Limb (tissue), 2 donors: ENCODE measurements at regions not wholly inside any gene's neighbourhood (a gene's known extent, or its start where the extent isn't known, plus 50 kb on each side); places are given as distances from the start of the nearest gene placed in this dataset.

Experiments
- DNase-seq, 2 donors: peaks; one replicate each; pipeline ENCODE4 v3.0.0-alpha.2; 2016; ENCODE audit errors: extremely low spot score in 2 of 2

DNA sequence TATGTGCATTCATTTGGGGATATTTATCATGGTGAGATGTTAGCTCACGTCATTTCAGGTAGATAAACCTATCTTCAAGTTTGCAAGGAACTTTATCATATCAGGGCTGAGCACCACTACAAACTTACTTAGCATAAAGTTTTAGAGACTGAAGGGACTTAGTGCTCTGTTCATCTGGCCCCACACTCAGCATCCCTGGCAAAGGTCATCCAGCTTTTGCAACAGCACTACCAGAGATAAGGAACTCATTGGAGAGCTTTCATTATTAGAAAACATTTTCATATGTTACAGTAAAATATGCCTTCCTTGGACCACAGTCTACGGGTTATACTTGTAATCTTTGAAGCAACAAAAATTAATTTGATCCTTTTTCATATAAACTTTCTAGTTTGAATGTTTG, 263.4 kb downstream of the POU4F1 start:
- no peak for DNase-seq

GRCh38 chr13:78334059-78334458, 269.3 kb downstream of the POU4F1 start:
- DNase-seq = no peak

- DNase-seq = no peak
These were observed 276.7 kb downstream of the POU4F1 start for GRCh38 chr13:78326633-78327032.

DNA sequence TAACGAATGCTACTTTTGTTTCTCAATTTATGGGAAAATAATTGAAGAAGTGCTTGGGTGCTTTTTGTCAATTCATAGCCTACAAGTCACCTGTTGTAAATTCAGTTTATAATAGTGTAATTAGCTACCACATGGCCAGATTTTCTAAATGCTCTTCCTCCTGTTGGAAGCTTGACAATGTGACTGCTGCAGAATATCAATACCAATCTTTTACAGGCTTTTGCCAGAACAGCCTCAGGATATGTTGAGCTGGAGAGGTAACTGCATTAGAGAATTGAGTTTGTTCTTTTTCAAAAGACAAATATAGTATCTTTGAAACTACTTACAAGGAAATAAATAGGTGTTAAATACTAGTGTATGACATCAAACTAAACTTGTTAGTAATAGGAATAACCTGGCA, 277.8 kb downstream of the POU4F1 start:
- no peak for DNase-seq

DNA sequence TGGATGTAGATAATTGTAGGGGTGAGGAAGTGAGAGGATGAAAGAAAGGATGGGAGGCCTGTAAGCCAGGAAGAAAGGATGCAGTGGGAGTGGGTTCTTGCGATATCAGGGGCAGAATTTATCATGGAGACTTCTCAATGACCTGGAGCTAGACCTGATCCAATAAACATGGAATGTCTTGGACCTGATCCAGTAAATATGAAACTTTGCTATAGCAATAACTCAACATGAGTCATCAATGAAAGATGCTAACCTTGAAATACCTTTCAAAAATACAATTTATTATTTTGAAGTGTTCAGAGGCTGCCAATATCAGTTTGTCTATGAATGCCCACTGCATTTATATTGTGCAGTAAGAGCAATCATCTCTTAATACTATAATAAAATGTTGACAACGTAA, 279.5 kb downstream of the POU4F1 start:
- no peak for DNase-seq

GRCh38 chr13:78323040-78323439, 280.3 kb downstream of the POU4F1 start:
- DNase-seq = no peak

GRCh38 chr13:78319101-78319627, 284.2 kb downstream of the POU4F1 start:
- no peak for DNase-seq

- DNase-seq = peak in 1 of 2 donors; percentile 30
These were observed 286.3 kb downstream of the POU4F1 start for GRCh38 chr13:78317030-78317429.

DNA sequence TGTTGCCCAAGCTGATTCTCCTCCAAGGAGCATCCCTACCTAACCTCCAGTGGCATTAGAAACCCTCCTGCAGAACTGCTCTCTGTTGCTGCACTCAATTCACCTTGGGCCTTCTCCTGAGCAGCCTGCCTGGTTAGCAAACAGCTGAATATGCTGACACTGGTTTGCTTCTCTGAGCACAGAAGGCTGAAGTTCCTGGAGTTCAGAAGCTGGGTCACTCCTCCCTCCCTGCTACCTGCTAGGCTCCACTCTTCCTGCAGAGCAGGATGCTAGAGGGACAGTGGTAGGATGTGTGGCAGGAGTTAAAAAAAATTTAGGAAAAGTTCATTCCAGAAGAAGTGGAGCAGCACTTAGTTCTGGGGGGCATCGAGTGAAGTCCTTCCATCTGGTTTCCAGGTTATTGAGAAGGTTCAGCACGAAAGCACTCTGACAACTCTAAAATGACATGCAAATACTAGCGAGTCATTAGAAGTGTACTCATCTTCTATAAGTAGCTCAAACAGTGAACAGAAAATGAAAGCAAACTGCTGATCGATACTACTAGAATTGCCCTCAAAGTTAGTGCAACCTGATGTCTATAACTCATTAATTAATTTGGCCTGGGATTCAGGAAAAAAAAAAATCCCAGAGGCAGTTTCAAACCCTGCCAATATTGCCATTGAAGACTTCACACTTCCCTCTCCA, 293.7 kb downstream of the POU4F1 start:
- no peak for DNase-seq

DNA sequence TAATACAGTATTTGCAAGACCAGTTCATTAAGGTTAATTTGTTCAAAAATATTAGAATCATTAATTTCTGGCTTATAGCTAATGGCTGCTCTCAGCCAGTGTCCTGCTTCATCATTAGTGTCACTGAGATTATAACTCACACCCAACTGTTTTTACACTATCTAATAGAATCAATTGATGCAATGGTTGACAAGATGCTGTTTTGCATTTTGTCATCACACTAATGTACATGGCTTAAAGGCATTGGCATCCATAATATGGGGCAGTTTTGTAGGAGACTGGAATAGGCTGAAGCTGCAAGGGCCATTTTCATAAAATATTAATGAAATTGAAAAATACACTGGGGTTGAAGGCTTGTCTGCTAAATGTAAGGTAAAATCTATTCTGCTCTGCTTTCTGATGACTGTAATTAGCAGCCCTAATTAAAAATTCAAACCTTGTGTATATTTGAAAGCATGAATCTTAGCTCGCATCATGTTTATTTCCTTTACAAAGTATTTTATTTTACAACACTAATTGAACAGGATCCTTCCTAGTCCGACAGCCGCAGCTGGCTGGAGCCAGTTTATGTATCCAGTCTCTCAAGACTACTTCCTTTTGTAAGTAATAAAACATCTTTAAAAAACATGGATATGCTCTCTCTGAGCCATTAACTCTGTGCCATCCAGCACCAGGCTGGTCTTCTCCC, 296.7 kb downstream of the POU4F1 start:
- peak in 1 of 2 donors; percentile 13 for DNase-seq

DNA sequence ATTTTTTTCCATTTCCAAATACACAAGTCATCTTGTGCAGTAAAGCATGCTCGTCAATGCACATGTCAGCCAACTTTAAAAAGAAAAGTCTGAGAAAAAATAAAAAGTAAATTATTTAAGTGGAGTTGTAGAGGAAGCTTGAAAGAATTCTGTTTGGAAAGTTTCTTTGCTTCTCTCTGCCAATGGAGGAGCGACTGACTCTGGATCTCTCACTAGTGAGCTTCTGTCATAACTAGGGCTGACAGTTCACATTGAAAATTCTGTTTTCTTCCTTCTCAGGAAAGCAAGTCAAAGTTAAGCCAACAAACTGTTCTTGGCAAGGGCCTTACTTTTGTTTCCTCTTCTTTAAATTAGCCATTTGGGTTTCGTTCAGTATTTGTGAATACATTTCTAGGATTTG, 298.2 kb downstream of the POU4F1 start:
- DNase-seq = peak in 1 of 2 donors; percentile 36

- DNase-seq = no peak
These were observed 303.3 kb downstream of the POU4F1 start for GRCh38 chr13:78299832-78300623.

- no peak for DNase-seq
These were observed 304.7 kb downstream of the POU4F1 start for GRCh38 chr13:78298657-78299056.

DNA sequence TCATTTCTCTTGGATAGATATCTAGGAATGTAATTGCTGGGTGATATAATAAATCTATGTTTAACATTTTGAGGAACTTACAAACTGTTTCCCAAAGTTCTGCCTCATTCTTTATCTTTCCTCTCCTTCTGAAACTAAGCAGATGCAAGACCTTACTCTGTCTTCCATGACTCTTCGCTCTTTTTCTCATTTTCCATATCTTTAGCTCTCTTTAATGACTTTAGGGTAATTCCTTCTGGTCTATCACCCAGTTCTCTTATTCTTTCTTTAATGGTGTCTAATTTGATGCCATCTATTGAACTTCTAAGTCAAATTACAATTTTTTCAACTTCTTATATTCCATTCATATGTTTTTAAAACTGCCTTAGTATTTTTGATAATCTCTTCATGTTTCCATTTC, 316.6 kb downstream of the POU4F1 start:
- DNase-seq = no peak

GRCh38 chr13:78265098-78265497, 338.3 kb downstream of the POU4F1 start:
- DNase-seq = no peak

DNA sequence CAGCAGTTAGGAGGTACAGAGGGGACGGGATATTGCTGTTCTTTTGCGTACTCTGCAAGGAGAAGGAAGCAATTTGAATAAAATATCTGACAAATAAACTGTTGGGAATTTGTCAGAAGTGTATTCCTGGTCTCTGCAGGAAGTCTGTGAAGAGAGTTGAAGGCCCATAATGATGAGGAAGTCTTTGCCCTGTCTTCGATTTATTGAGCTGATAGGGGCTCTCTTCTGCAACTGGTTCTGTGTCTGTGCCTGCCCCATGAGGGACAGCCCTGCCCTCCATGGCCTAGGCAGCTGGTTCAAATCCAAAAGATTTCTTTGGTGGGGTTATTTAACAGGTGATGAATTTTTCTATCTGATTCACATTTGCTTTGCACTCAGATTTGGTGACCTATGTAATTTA, 339.7 kb upstream of the EDNRB start:
- no peak for DNase-seq

GRCh38 chr13:78256484-78256883, 337.9 kb upstream of the EDNRB start:
- DNase-seq = no peak

DNA sequence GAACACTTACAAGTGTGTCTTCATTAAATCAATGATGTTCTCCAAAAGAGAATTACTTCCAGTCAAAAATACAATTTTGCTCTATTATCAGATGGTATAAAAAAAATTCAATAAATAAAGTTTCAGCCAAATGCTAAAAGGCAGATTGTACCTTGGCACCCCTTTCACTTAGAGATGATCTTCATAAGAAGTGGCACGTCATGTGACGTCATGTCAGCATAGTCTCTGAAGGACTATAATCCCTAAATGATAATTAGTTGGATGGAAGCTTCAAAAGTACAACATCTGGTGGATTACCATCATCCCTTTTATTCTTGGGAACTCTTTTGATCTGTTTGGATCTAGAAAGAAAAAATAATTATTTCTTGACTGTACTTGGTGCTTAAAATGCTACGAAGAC, 335.5 kb upstream of the EDNRB start:
- no peak for DNase-seq

DNA sequence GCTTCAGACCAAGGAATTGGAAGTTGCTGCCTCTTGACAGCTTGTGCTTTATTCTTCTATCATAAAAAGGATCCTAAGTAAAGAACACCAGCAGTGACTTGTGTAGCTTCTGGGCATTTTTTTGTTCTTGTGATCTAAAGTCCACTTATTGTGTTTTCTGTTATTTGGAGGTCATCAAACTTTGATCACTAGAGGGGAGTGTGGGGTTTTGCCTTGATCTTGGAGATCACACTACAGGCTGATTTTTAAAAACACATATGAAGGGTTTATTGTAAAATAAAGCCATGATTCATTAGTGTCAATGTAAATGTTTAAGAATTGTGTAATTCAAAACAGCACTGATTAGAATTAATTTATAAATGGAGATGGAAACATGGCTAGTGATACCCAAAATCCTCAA, 328.7 kb upstream of the EDNRB start:
- no peak for DNase-seq

GRCh38 chr13:78241278-78241919, 322.8 kb upstream of the EDNRB start:
- peak in 1 of 2 donors; percentile 59 for DNase-seq

DNA sequence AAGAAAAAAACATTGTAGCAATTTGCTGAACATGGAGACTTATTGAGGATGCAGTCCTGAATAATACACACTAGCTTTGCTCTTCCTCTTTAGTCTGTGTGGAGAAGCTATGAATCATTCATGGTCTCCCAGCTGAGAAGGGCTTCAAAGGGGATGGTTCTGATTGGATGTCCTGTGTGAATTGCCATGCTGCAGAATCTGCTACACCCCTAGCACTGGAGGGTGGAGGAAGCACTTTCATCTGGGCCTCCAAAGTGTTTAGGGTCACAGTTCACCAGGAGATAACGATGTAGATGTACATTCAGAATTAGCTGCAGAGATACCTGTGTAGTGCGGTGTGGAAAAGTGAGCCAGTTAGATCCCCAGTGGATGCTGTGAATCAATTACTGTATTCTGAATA, 321.1 kb upstream of the EDNRB start:
- DNase-seq = no peak

DNA sequence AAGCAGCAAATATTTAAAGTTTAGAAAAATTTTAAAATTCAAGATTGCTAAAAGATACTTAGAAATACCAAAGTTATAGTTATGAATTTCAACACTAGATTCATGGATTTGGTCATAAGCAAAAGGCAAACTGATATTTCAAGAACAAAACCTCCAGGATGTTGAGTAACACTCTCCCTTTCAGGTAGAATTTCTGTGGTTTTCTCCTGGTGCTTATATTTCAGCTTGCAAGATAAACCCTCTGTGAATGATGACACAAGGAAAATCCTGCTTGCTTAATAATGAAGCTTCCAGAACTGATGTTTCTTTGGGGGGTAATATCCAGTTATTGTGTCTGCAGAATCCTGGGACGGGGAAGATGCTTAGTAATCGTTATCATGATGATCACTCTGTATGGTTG, 320.3 kb upstream of the EDNRB start:
- DNase-seq = no peak
